ENCODE measurements at regions not wholly inside any gene's neighbourhood (a gene's known extent, or its start where the extent isn't known, plus 50 kb on each side); places are given as distances from the start of the nearest gene placed in this dataset.

DNA sequence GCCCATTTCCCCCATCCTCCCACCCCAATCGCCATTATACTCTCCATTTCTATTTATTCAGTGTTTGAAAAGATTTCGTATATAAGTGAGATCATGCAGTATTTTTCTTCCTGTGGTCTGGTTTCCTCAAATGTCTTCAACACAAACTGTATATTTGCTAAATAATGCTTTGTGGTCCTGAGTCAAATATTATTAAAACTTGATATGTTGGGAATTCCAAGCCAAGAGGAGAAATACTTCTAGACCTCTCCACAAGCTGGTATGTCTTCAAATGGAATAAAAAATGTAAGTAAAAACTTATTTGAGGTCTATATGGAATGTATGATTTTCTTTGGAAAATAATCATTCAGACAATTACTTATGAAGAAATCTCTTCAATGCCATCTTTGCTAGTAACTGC lies 122.5 kb upstream of the TSC22D2 start:
- TF ChIP-seq POLR2A (IDR thresholded peaks at IDR 0.05) (no peak), CTCF (IDR thresholded peaks at IDR 0.05) (no peak)
- Histone ChIP-seq H3K27ac (no peak overlapping the region), H3K4me3 (no peak overlapping the region), H3K4me1 (no peaks in the 10 kb centered on the region), H3K9me3 (peaks cover 0 to 16% (median 0%) of the 10 kb centered on the region in 12 donors), H3K27me3 (no peaks in the 10 kb centered on the region), H3K36me3 (no peaks in the 10 kb centered on the region)
- no peak for DNase-seq
- WGBS, 4 donors: 87 to 92% (median 89%) methylated on average over 2 of the region's 2 CpGs
- intact Hi-C loops (cut with DNase I): loop anchor here (5.0 kb wide), 4 partner anchors 48 to 212 kb away; partner anchors contain the start of gene TSC22D2 (in 2 of the 10)
- no peak for ATAC-seq

- H3K4me3 ChIP-seq: no peak overlapping the region
- no peaks in the 10 kb centered on the region for H3K36me3 ChIP-seq
- H3K9me3 ChIP-seq: peaks cover 0 to 16% (median 0%) of the 10 kb centered on the region in 12 donors
- DNase-seq: no peak
- no peak for TF ChIP-seq CTCF (IDR thresholded peaks at IDR 0.05)
- no peak for TF ChIP-seq POLR2A (IDR thresholded peaks at IDR 0.05)
- H3K27ac ChIP-seq: no peak overlapping the region
- H3K27me3 ChIP-seq: no peaks in the 10 kb centered on the region
- no peaks in the 10 kb centered on the region for H3K4me1 ChIP-seq
- intact Hi-C loops (cut with DNase I): no loop called here
- WGBS, 4 donors: 85 to 92% (median 87%) methylated on average over 7 of the region's 7 CpGs
- no peak for ATAC-seq
Measured at GRCh38 chr3:150278843-150279381, 129.2 kb upstream of the TSC22D2 start.

DNA sequence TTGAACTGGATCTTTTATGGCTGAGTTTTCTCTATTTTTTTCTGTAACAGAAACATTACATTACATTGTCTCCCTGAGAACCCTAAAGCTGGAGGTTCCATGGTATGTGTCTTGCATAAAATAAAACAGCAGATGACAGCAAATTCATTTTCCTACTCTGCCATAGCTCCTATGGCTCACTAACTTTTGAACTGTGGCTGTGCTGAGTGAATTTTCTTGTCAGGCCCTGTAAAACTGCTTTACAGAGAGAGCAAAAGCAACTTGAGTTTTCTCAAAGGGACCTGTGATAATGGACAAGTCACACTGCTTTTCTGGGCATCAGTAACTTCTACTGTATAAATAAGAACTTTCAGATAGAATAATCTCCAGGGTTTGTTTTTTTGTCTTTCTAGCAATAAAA lies 129.9 kb upstream of the TSC22D2 start:
- DNase-seq: no peak
- Histone ChIP-seq H3K4me3 (no peak overlapping the region), H3K36me3 (no peaks in the 10 kb centered on the region), H3K4me1 (no peaks in the 10 kb centered on the region), H3K9me3 (peaks cover 0 to 16% (median 0%) of the 10 kb centered on the region in 12 donors), H3K27me3 (no peaks in the 10 kb centered on the region), H3K27ac (no peak overlapping the region)
- no peak for ATAC-seq
- intact Hi-C loops (cut with DNase I): no loop called here
- TF ChIP-seq POLR2A (IDR thresholded peaks at IDR 0.05) (no peak), CTCF (IDR thresholded peaks at IDR 0.05) (no peak)

DNA sequence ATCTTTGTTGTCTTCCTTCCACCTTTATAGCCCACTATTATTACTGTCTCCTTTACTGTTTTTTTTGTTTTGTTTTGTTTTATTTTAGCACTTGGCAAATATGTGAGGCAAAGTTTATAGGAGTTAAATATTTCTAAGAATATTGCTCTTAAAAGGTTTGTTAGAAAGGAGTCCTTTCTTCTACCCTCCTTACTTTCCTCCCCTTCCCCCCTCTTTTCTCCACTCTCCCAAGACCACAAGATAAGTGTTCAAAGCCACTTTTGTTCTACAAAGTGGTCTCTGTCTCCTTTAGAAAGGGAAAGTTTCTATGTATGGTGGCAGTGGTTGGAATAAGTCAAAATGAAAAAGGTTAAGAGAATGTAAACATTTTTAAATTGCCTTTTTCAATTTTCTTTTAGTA lies 130.7 kb upstream of the TSC22D2 start:
- Histone ChIP-seq H3K27me3 (no peaks in the 10 kb centered on the region), H3K4me1 (no peaks in the 10 kb centered on the region), H3K27ac (no peak overlapping the region), H3K36me3 (no peaks in the 10 kb centered on the region), H3K4me3 (no peak overlapping the region), H3K9me3 (peaks cover 0 to 11% (median 0%) of the 10 kb centered on the region in 12 donors)
- DNase-seq (no peak), ATAC-seq (no peak)
- TF ChIP-seq POLR2A (IDR thresholded peaks at IDR 0.05): no peak
- no peak for TF ChIP-seq CTCF (IDR thresholded peaks at IDR 0.05)
- intact Hi-C loops (cut with DNase I): no loop called here
